Left cardiac atrium (tissue), 4 donors: ENCODE measurements at regions not wholly inside any gene's neighbourhood (a gene's known extent, or its start where the extent isn't known, plus 50 kb on each side); places are given as distances from the start of the nearest gene placed in this dataset.
A peak's percentile ranks its signal among the peaks of the same experiment; 100 is the strongest.
"Not testable (repeated sequence)": the region's sequence is repeated elsewhere in the genome, so short reads cannot be mapped to it uniquely, and the experiment has no call there.

Experiments
- ATAC-seq, 2 donors: fragments of 200-7000 bp; cut with Tn5 transposase; one replicate each; pipeline ENCODE4 v1.9.1; 2020; ENCODE audit warnings: mild to moderate bottlenecking in 2 of 2, moderate library complexity in 2 of 2
- DNase-seq: peaks from one replicate; pipeline ENCODE4 v3.0.0-alpha.2; 2020
- intact Hi-C, 2 donors: fragments of 100-400 bp; cut with DNase I; formaldehyde crosslinking; loops; one replicate each; pipeline versions ENCODE4 v1.14.1 to v1.15.1; 2022 to 2023
- donor health status: DM: no; HTN: yes; CAD: no.
- donor health status: DM: no; HTN: yes; CAD: no; lungs with severe emphysema.
- donor health status: DM: yes; HTN: yes; CAD: no.
- donor health status: Dilated cardiomyopathy.

GRCh38 chr2:207231967-207232366, 66.2 kb upstream of the KLF7 start:
- ATAC-seq (no peak), DNase-seq (no peak)
- intact Hi-C loops, result no loop called here

- ATAC-seq, DNase-seq, intact Hi-C loops: not testable (repeated sequence)
These were observed 67.4 kb upstream of the KLF7 start for GRCh38 chr2:207233141-207233540.

GRCh38 chr2:207233731-207234130, 68.0 kb upstream of the KLF7 start:
- DNase-seq, result no peak
- no peak for ATAC-seq
- intact Hi-C loops, result no loop called here

- intact Hi-C loops, result no loop called here
- ATAC-seq (no peak), DNase-seq (no peak)
These were observed 69.9 kb upstream of the KLF7 start for GRCh38 chr2:207235621-207236020.

GRCh38 chr2:207236156-207236935, 70.6 kb upstream of the KLF7 start:
- ATAC-seq (peak in 1 of 2 donors; percentile 34), DNase-seq (no peak)
- intact Hi-C loops, result no loop called here

- ATAC-seq, result peak; percentile 74 to 93
- intact Hi-C loops, result no loop called here
- peak; percentile 75 for DNase-seq
These were observed 73.3 kb upstream of the KLF7 start for GRCh38 chr2:207238831-207239701.

- ATAC-seq (peak in 1 of 2 donors; percentile 73), DNase-seq (no peak)
- intact Hi-C loops, result no loop called here
These were observed 74.2 kb upstream of the KLF7 start for GRCh38 chr2:207239754-207240494.

GRCh38 chr2:207240649-207241048, 74.9 kb upstream of the KLF7 start:
- intact Hi-C loops, result no loop called here
- ATAC-seq (no peak), DNase-seq (no peak)

- no peak for ATAC-seq
- intact Hi-C loops, result no loop called here
These were observed 75.5 kb upstream of the KLF7 start for GRCh38 chr2:207241198-207241597.

GRCh38 chr2:207243601-207244000, 77.9 kb upstream of the KLF7 start:
- no peak for DNase-seq
- intact Hi-C loops, result no loop called here
- no peak for ATAC-seq

More at GRCh38 chr2:207241198-207241597, 75.5 kb upstream of the KLF7 start:
- DNase-seq, result no peak

GRCh38 chr2:207244971-207245925, 79.5 kb upstream of the KLF7 start:
- intact Hi-C loops, result no loop called here
- DNase-seq (no peak), ATAC-seq (no peak)

GRCh38 chr2:207248702-207249377, 83.1 kb upstream of the KLF7 start:
- intact Hi-C loops, result no loop called here
- DNase-seq (no peak), ATAC-seq (no peak)

- no peak for ATAC-seq
- intact Hi-C loops, result no loop called here
- no peak for DNase-seq
These were observed 85.3 kb upstream of the KLF7 start for GRCh38 chr2:207251022-207251421.

GRCh38 chr2:207251573-207252192, 85.9 kb upstream of the KLF7 start:
- intact Hi-C loops, result no loop called here

GRCh38 chr2:207252416-207252815, 86.7 kb upstream of the KLF7 start:
- intact Hi-C loops, result no loop called here
- no peak for DNase-seq
- ATAC-seq, result no peak

More at GRCh38 chr2:207251573-207252192, 85.9 kb upstream of the KLF7 start:
- no peak for ATAC-seq
- DNase-seq, result no peak

GRCh38 chr2:207252979-207253645, 87.4 kb upstream of the KLF7 start:
- ATAC-seq (no peak), DNase-seq (no peak)
- intact Hi-C loops, result no loop called here
